K562 (cell line): ENCODE measurements at regions not wholly inside any gene's neighbourhood (a gene's known extent, or its start where the extent isn't known, plus 50 kb on each side); places are given as distances from the start of the nearest gene placed in this dataset.

Source experiments
- SIX5 ChIP-seq, 2 experiments: IDR thresholded peaks; 2 replicates each; pipeline ENCODE4 v1.6.1; 2011; ENCODE audit warnings: low read length in 2 of 2, borderline replicate concordance in 1 of 2, low read depth in 1 of 2, mild to moderate bottlenecking in 1 of 2, moderate library complexity in 1 of 2; ENCODE audit not compliant: insufficient read depth in 1 of 2
- TF ChIP-seq, protein P1 (sequence below), 2 experiments: fragments of 450-650 bp in 1 of 2; sonication (generic) in 1 of 2; formaldehyde crosslinking in 1 of 2; IDR thresholded peaks; 2 replicates each; pipeline versions ENCODE4 v1.7.1 to v1.9.0; 2016 to 2022; ENCODE audit warnings: inconsistent platforms in 1 of 2, mild to moderate bottlenecking in 1 of 2, missing genetic modification reagents in 1 of 2

DNA sequence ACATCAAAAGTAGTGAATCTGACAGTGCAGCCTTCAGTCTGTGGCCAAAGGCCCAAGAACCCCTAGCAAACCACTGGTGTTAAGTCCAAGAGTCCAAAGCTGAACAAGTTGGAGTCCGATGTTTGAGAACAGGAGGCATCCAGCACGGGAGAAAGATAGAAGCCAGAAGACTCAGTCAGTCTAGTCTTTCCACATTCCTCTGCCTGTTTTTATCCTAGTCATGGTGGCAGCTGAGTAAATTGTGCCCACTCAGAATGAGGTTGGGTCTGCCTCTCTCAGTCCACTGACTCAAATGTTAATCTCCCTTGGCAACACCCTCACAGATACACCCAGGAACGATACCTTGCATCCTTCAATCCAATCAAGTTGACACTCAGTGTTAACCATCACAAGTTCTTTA lies 1255.4 kb downstream of the LRFN5 start (continued):
- TF ChIP-seq, protein P1, sequence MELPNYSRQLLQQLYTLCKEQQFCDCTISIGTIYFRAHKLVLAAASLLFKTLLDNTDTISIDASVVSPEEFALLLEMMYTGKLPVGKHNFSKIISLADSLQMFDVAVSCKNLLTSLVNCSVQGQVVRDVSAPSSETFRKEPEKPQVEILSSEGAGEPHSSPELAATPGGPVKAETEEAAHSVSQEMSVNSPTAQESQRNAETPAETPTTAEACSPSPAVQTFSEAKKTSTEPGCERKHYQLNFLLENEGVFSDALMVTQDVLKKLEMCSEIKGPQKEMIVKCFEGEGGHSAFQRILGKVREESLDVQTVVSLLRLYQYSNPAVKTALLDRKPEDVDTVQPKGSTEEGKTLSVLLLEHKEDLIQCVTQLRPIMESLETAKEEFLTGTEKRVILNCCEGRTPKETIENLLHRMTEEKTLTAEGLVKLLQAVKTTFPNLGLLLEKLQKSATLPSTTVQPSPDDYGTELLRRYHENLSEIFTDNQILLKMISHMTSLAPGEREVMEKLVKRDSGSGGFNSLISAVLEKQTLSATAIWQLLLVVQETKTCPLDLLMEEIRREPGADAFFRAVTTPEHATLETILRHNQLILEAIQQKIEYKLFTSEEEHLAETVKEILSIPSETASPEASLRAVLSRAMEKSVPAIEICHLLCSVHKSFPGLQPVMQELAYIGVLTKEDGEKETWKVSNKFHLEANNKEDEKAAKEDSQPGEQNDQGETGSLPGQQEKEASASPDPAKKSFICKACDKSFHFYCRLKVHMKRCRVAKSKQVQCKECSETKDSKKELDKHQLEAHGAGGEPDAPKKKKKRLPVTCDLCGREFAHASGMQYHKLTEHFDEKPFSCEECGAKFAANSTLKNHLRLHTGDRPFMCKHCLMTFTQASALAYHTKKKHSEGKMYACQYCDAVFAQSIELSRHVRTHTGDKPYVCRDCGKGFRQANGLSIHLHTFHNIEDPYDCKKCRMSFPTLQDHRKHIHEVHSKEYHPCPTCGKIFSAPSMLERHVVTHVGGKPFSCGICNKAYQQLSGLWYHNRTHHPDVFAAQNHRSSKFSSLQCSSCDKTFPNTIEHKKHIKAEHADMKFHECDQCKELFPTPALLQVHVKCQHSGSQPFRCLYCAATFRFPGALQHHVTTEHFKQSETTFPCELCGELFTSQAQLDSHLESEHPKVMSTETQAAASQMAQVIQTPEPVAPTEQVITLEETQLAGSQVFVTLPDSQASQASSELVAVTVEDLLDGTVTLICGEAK (IDR thresholded peaks at IDR 0.05), result no peak
- TF ChIP-seq, protein P1 (CRISPR knock-in tag; IDR thresholded peaks at IDR 0.05), result no peak
- TF ChIP-seq SIX5 (IDR thresholded peaks at IDR 0.05; ENCODE audit: borderline replicate concordance in 1 of 2, insufficient read depth in 1 of 2, low read depth in 1 of 2, low read length in 2 of 2), result no peak
